Nephron progenitor cell (in vitro differentiated cells): ENCODE measurements at regions not wholly inside any gene's neighbourhood (a gene's known extent, or its start where the extent isn't known, plus 50 kb on each side); places are given as distances from the start of the nearest gene placed in this dataset.
"Not testable (repeated sequence)": the region's sequence is repeated elsewhere in the genome, so short reads cannot be mapped to it uniquely, and the experiment has no call there.

ENCODE experiments used
- DNase-seq: peaks from one replicate; pipeline ENCODE4 v3.0.0; 2021
- H3K27ac Mint-ChIP-seq: 2 replicates; pipeline ENCODE4 v1.8.0; 2021; ENCODE audit warnings: mild to moderate bottlenecking, moderate library complexity, mixed read lengths
- H3K27me3 Mint-ChIP-seq: 2 replicates; pipeline ENCODE4 v1.8.0; 2021; ENCODE audit warnings: mild to moderate bottlenecking, low read depth, mixed read lengths; ENCODE audit not compliant: poor library complexity
- H3K36me3 Mint-ChIP-seq: 2 replicates; pipeline ENCODE4 v1.8.0; 2021; ENCODE audit warnings: low read depth, mixed read lengths
- H3K4me1 Mint-ChIP-seq: 2 replicates; pipeline ENCODE4 v1.8.0; 2021; ENCODE audit warnings: mixed read lengths
- H3K4me3 Mint-ChIP-seq: 2 replicates; pipeline ENCODE4 v1.8.0; 2021; ENCODE audit warnings: mild to moderate bottlenecking, moderate library complexity, mixed read lengths
- H3K9me3 Mint-ChIP-seq: 2 replicates; pipeline ENCODE4 v1.8.0; 2021; ENCODE audit warnings: mild to moderate bottlenecking, moderate library complexity, mixed read lengths
- TF ChIP-seq, protein P1 (sequence below): fragments of 200-600 bp; sonication (generic); IDR thresholded peaks from 2 replicates; pipeline ENCODE4 v1.5.0; 2021; ENCODE audit warnings: antibody characterized with exemption

- TF ChIP-seq, protein P1, sequence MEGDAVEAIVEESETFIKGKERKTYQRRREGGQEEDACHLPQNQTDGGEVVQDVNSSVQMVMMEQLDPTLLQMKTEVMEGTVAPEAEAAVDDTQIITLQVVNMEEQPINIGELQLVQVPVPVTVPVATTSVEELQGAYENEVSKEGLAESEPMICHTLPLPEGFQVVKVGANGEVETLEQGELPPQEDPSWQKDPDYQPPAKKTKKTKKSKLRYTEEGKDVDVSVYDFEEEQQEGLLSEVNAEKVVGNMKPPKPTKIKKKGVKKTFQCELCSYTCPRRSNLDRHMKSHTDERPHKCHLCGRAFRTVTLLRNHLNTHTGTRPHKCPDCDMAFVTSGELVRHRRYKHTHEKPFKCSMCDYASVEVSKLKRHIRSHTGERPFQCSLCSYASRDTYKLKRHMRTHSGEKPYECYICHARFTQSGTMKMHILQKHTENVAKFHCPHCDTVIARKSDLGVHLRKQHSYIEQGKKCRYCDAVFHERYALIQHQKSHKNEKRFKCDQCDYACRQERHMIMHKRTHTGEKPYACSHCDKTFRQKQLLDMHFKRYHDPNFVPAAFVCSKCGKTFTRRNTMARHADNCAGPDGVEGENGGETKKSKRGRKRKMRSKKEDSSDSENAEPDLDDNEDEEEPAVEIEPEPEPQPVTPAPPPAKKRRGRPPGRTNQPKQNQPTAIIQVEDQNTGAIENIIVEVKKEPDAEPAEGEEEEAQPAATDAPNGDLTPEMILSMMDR, result no peak
- Mint-ChIP-seq H3K27ac (no peak overlapping the region), H3K36me3 (no peaks in the 10 kb centered on the region), H3K4me3 (no peak overlapping the region), H3K4me1 (no peaks in the 10 kb centered on the region), H3K9me3 (peaks cover 10% of the 10 kb centered on the region), H3K27me3 (peaks cover 5% of the 10 kb centered on the region)
- DNase-seq, result no peak
These were observed 162.6 kb downstream of the MTERF1 start for GRCh38 chr7:91717681-91718470.

DNA sequence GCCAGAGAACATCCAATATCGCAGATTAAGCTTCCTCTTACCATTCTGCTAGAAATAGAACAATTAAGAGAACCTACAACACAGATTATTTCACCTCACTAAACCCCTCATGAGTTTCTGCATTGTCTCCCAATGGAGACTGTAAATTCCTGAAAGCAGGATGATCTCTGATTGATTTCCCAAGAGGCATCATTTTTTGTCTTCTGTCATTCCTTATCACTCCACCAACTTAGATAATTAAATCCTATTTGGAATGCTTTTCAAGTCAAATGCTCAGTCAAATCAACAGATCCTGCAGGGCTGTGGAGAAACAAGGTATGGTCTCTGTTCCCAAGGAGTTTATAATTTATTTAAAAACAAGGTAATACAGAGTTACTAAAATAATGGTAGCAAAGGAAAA is 161.5 kb downstream of the MTERF1 start:
- Mint-ChIP-seq H3K36me3 (no peaks in the 10 kb centered on the region), H3K27me3 (peaks cover 5% of the 10 kb centered on the region), H3K27ac (no peak overlapping the region), H3K9me3 (peaks cover 22% of the 10 kb centered on the region), H3K4me1 (no peaks in the 10 kb centered on the region), H3K4me3 (no peak overlapping the region)
- no peak for DNase-seq
- TF ChIP-seq, protein P1, result no peak

DNA sequence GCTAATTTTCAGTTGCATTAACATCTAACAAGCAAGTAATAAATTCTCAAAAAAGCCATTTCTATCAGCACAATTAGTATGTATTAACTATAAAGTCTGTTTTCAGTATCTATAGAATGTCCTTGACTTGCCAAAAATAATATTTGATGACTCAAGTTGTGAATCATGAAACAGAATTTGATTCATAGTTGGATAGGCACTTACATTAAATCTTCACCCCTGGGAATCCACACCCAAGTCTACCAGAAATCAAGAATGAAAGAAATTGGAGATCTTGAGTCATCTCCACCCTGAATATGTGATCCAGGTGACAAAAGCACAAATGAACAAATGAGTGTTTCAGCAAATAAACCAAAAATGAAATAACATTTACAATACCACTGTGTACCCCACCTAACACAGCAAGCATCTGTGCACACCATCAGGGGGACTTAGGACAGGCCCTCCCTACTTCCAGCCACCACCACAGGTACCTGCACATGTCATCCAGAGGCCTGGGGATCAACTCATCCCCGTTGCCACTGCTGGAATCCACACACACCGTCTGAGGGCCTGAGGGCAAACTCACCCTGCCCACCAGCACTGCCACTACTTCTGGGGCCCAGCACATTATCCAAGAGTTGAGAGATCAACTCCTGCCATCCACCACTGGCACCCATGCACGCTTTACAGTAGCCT is 160.1 kb downstream of the MTERF1 start:
- TF ChIP-seq, protein P1, result no peak
- H3K4me3 Mint-ChIP-seq, result no peak overlapping the region
- H3K36me3 Mint-ChIP-seq, result no peaks in the 10 kb centered on the region
- H3K4me1 Mint-ChIP-seq, result no peaks in the 10 kb centered on the region
- H3K27me3 Mint-ChIP-seq, result peaks cover 5% of the 10 kb centered on the region
- peaks cover 35% of the 10 kb centered on the region for H3K9me3 Mint-ChIP-seq
- DNase-seq, result no peak
- no peak overlapping the region for H3K27ac Mint-ChIP-seq

GRCh38 chr7:91722831-91723230 is 157.7 kb downstream of the MTERF1 start:
- no peaks in the 10 kb centered on the region for H3K36me3 Mint-ChIP-seq
- no peak for DNase-seq
- H3K4me3 Mint-ChIP-seq, result no peak overlapping the region
- no peaks in the 10 kb centered on the region for H3K4me1 Mint-ChIP-seq
- TF ChIP-seq, protein P1, result no peak
- H3K27ac Mint-ChIP-seq, result no peak overlapping the region
- H3K27me3 Mint-ChIP-seq, result peaks cover 5% of the 10 kb centered on the region
- H3K9me3 Mint-ChIP-seq, result peaks cover 37% of the 10 kb centered on the region

DNA sequence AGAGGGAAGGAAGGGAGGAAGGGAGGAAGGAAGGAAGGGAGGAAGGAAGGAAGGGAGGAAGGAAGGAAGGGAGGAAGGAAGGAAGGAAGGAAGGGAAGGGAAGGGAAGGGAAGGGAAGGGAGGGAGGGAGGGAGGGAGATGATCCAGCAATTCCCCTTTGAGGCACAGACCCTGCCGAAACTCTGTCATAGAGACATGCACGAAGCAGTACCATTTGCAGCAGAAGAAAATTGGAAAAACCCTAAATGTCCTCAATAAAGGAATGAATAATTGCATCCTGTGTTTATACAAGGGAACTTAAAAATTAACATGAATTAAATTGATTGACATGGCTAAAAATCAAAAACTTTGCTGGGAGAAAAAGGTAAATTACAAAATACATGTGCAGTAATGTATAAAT is 151.5 kb downstream of the MTERF1 start:
- H3K4me3 Mint-ChIP-seq, DNase-seq, H3K36me3 Mint-ChIP-seq, H3K4me1 Mint-ChIP-seq, H3K27ac Mint-ChIP-seq, H3K27me3 Mint-ChIP-seq: not testable (repeated sequence)
- peaks cover 15% of the 10 kb centered on the region for H3K9me3 Mint-ChIP-seq

- Mint-ChIP-seq H3K4me3 (no peak overlapping the region), H3K9me3 (peaks cover 13% of the 10 kb centered on the region), H3K4me1 (no peaks in the 10 kb centered on the region), H3K27me3 (no peaks in the 10 kb centered on the region), H3K36me3 (no peaks in the 10 kb centered on the region), H3K27ac (no peak overlapping the region)
- TF ChIP-seq, protein P1, result no peak
- no peak for DNase-seq
These were observed 148.5 kb downstream of the MTERF1 start for GRCh38 chr7:91731976-91732375.
